ENCODE measurements at regions not wholly inside any gene's neighbourhood (a gene's known extent, or its start where the extent isn't known, plus 50 kb on each side); places are given as distances from the start of the nearest gene placed in this dataset.

GRCh38 chr5:135212361-135213026 lies 178.5 kb upstream of the PITX1 start:
- intact Hi-C loops (cut with micrococcal nuclease; ENCODE audit: unreplicated experiment): no loop called here
- CTCF ChIA-PET (ENCODE audit: low intra/inter-chr PET ratio, low total read pairs): no interaction called here
- ATAC-seq: no peak

More at GRCh38 chr5:135212361-135213026, 178.5 kb upstream of the PITX1 start:
- Histone ChIP-seq H3K4me2 (ENCODE audit: low read depth, low read length) (no peak overlapping the region), H2AFZ (ENCODE audit: low read length) (no peak overlapping the region), H3K4me3 (replicated peaks in 1 of 3; ENCODE audit: insufficient read depth in 1 of 3, low read depth in 2 of 3, low read length in 3 of 3) (no peak overlapping the region), H3K9me3 (ENCODE audit: low read length) (no peaks in the 10 kb centered on the region), H3K27ac (ENCODE audit: extremely low read length, insufficient read depth, low read length) (no peak overlapping the region), H3K79me2 (ENCODE audit: insufficient read depth, low read length) (no peaks in the 10 kb centered on the region), H3K36me3 (replicated peaks in 1 of 2; ENCODE audit: control insufficient read depth in 1 of 2, insufficient read depth in 2 of 2, low read length in 2 of 2) (no peaks in the 10 kb centered on the region), H3K9ac (ENCODE audit: insufficient read depth, low read depth, low read length) (no peak overlapping the region), H4K20me1 (ENCODE audit: insufficient read depth, low read length) (no peaks in the 10 kb centered on the region), H3K27me3 (ENCODE audit: control insufficient read depth in 1 of 2, insufficient read depth in 2 of 2, low read length in 2 of 2) (no peaks in the 10 kb centered on the region), H3K4me1 (ENCODE audit: insufficient read depth, low read length) (peaks cover 29% of the 10 kb centered on the region)
- POLR2A ChIA-PET: no interaction called here
- FAIRE-seq: no peak
- 58% methylated on average over 7 of the region's 10 CpGs for WGBS (ENCODE audit: low lambda C conversion rate)
- BruUV-seq (replicated peaks): no TSS peak
- TF ChIP-seq, protein P1, sequence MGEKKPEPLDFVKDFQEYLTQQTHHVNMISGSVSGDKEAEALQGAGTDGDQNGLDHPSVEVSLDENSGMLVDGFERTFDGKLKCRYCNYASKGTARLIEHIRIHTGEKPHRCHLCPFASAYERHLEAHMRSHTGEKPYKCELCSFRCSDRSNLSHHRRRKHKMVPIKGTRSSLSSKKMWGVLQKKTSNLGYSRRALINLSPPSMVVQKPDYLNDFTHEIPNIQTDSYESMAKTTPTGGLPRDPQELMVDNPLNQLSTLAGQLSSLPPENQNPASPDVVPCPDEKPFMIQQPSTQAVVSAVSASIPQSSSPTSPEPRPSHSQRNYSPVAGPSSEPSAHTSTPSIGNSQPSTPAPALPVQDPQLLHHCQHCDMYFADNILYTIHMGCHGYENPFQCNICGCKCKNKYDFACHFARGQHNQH (CRISPR knock-in tag; IDR thresholded peaks at IDR 0.05): no peak
- TF ChIP-seq ZNF687 (CRISPR knock-in tag; IDR thresholded peaks at IDR 0.05): 0 out of 2 replicates have a peak, but pooled peaks have one; percentile 13
- no peak for DNase-seq (ENCODE audit: low spot score)
- in situ Hi-C loops (cut with HindIII; ENCODE audit: extremely low pct_ligation_motif_present, low pct_unique_long_range_greater_than_20kb): no loop called here

Measured in HepG2 (cell line).